Hematopoietic multipotent progenitor cell treated with erythropoietin and hydrocortisone succinate and interleukin-3 and kit ligand, for 6 days (in vitro differentiated cells): ENCODE measurements at regions not wholly inside any gene's neighbourhood (a gene's known extent, or its start where the extent isn't known, plus 50 kb on each side); places are given as distances from the start of the nearest gene placed in this dataset.
"Not testable (repeated sequence)": the region's sequence is repeated elsewhere in the genome, so short reads cannot be mapped to it uniquely, and the experiment has no call there.

Source experiments
- DNase-seq: peaks from one replicate; pipeline ENCODE4 v3.0.0-alpha.2; 2015

DNA sequence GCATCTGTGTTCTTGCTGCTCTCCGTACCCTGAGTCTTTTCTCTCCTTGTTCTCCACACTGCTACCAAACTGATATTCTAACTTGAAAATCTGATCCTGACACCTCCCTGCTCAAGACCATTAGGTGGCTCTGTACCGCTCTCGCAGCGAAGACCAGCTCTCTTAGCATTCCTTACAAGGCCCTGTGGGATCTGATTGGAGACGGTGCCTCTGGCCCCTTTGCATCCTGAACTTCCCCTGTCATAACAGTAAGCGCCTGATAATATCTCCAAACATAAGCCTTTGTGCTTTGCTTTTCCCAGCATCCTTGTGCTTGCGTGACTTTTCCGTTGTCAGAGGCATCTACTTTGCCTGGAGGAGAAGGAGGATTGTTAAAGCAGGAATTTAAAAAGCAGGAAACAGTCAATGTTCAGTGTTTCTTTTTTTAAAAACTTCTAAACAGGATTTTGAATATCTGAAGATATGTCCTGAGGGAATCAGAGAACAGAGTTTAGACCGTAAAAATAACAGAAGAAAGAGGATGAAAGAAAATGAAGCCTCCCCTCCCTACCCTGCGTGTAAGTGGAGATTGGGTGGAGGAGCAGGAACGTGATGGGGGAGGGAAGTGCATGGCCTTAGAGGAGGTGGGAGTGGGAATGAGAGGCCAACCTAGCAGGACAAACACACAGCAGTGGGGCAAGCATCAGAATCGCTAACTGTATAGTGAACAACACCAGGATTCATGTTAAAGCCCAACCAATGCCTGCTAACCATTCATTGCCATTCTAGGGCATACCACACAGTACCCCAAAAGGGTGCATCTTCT lies 89.2 kb upstream of the STMND1 start:
- no peak for DNase-seq

DNA sequence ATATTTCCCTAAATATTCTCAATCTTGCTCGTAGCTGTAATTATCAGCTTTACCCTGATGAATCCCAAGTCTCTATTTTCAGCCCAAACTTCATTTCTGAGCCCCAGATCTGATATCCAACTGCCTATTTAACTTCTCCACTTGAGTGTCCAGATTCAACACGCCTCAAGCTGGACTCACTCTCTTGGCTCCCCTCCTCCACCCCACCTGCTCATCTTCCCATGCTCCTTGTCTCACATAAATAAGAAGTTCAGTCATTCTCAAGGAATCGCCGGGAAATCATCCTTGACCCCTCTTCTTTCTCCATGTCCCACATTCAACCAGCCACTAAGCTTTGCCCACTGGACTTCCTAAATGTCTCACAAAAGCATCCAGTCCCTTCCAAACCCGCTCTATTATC lies 89.9 kb upstream of the STMND1 start:
- no peak for DNase-seq

GRCh38 chr6:17007749-17008148 lies 94.1 kb upstream of the STMND1 start:
- DNase-seq = no peak

GRCh38 chr6:17006543-17006942 lies 95.3 kb upstream of the STMND1 start:
- no peak for DNase-seq

- no peak for DNase-seq
Measured at GRCh38 chr6:17004269-17004668, 97.6 kb upstream of the STMND1 start.

DNA sequence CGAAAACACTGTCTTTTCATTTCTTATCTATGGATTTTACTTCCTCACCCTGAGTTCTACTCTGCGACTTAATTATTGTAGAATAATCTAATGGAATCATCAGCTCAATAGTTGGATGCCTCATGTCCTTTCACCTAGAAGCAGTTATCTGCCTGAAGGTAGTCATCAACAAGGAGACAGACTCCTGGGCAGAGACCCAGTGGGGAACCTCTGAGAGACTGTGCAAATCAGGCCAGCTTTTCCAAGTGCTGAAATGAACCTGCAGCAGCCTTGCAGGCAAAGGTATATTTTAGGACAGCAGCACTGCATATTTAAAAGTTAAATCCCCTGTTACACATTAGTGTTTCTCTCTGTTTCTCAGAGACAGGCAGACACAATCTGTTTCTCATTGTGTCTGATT lies 99.7 kb upstream of the STMND1 start:
- DNase-seq = no peak

DNA sequence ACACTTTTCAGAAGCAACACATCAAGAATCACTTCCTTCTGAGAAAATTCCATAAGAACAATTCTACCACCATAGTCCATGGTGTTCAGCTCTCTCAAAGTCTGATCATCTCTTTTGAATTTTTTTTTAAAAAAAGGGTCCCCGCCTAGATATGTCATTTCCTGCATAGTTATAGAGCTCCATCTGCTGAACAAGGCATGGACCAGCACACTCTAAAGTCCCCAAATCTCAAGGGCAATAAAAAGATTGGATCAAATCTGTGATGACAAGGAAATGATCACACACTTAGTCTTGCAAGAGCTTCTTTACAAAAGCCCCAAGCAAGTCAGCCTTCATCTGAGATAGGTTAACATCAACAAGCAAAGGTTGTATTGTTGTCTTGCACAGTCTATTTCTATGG lies 100.7 kb upstream of the STMND1 start:
- peak; percentile 5 for DNase-seq

- no peak for DNase-seq
Measured at GRCh38 chr6:16999491-17000436, 102.1 kb upstream of the STMND1 start.

GRCh38 chr6:16998461-16998860 lies 103.4 kb upstream of the STMND1 start:
- DNase-seq = no peak

DNA sequence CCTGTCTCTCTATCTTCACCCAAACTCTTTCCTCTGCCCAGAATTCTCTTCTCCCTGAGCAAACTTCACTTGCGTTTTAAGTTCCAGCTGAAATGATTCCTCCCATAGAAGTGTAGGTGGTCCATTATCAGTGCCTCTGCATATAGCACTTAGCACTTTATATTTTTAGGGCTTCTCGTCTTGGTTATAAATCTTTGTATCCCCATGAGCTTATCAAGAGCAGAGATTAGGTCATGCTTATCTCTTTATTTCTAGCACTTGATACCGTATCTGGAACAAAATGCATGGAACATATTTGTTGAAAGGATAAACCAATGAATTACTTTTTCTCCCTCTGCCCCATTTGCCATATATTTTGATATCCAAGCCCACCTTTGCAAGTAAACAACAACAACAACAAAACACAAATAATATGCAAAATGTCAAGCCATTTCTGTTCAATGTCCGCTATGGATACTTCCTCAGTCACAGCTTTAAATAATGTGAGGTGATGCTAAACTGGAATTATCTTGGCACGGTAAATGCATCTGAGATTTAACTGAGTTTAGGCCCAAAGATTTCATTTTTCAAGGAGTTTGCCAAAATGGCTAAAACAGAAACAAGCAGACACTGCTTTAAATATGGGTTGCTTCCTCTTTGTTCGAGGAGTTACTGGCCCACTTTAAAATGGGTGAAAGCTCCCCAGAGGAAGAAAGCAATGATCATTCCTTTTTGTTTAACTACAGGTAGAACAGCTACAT lies 106.2 kb upstream of the STMND1 start:
- DNase-seq = no peak

GRCh38 chr6:16993396-16993795 lies 108.5 kb upstream of the STMND1 start:
- no peak for DNase-seq

- no peak for DNase-seq
Measured at GRCh38 chr6:16991981-16992629, 109.7 kb upstream of the STMND1 start.

GRCh38 chr6:16989976-16990375 lies 111.9 kb upstream of the STMND1 start:
- DNase-seq = not testable (repeated sequence)

DNA sequence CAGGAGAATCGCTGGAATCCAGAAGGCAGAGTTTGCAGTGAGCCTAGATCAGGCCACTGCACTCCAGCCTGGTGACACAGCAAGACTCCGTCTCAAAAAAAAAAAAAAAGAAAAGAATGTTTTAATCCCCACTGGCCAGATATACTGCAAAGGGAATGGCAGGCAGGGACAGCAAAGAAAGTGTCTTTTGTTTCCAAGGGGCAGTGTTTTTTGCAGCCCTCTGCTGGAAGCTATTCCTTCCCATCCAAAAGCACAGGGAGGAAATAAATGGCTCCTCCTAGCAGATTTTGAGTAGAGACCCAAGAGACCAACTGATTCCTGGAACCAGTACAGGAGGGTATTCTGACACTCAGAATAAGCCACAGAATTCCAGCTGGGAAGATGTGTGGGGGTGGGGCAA lies 112.5 kb upstream of the STMND1 start:
- no peak for DNase-seq

DNA sequence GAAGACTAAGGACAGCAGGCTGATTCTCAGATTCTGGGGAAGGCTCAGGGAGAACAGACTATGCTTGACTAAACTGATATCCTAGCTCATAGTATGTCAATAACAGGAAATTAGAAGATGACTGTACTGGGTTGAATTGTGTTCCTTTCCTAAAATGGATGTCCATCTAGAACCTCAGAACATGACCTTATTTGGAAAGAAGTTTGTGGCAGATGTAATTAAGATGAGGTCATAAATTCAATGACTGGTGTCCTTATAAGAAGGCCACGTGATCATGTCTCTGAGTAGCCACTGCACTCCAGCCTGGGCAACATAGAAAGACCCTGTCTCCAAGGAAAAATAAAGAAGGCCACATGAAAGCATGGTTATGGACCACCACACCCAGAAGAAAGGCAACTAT lies 113.9 kb upstream of the STMND1 start:
- DNase-seq = no peak

GRCh38 chr6:16985513-16986284 lies 116.2 kb upstream of the STMND1 start:
- DNase-seq = no peak

DNA sequence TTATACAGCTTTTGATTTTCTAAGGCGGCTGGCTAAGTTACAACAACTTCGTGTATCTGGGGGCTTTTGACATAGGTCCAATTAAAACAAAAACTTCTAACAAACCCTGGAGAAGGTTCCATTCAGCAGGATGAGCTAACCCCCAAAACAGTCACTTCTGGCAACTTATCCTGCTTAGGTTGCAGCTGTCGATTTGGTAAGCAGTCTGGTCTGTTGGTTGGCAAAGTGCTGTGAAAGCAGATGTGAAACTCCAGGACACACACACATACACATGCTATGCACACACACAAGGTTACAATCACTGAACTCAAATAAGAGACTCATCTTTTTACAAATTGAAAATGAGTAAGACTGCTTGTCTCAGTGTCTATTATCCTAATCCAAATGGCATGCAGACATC lies 119.0 kb upstream of the STMND1 start:
- no peak for DNase-seq

DNA sequence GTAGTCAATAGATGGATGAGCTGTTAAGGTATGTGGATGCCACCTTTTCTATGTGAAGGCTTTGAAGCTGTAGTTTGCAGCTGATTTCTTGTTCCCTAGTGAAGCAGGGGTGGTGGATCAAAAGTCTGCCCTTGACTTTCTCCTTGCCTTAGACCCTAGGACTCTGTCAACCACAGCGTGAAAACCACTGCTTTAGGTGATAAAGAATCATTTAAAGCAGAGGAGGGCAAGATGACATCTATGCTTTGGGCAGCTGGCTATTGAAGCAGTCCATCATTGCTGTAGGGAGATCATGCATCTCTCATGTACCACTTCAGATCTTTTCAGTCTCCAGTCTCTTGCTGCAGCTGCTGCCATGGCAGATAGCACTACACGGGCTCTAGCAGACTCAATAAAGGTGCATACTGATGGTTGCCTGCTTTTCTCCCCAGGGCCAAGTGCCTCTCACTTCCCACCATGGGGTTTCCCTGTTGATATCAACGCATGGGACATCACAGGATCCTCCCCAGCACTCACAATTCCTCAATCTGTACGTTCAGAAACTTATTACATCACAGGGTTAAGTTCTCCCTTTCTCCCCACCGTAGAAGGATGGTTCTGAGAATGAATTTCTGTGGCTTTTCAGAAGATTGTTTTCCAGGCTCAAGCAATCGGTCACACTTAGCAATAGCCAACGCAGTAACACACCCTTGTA lies 122.0 kb upstream of the STMND1 start:
- DNase-seq = no peak

DNA sequence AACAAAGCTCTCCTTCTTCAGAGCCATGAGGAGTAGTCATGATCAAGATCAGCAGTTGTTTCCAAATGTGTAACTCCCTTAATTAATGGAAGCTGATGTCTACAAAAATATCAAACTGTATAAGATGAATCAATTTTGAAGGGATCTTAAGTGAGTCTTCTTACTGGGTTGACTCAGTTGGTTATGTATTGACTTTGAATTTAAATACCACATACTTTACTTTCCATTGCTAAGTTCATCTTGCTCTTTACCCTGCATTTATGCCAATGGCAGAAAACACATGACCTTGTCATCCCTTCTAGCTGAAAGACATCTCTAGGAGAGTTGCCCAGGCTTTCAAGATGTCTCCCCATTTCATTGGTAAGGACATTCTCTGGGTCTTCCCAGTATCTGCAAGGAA lies 123.2 kb upstream of the STMND1 start:
- DNase-seq = no peak

DNA sequence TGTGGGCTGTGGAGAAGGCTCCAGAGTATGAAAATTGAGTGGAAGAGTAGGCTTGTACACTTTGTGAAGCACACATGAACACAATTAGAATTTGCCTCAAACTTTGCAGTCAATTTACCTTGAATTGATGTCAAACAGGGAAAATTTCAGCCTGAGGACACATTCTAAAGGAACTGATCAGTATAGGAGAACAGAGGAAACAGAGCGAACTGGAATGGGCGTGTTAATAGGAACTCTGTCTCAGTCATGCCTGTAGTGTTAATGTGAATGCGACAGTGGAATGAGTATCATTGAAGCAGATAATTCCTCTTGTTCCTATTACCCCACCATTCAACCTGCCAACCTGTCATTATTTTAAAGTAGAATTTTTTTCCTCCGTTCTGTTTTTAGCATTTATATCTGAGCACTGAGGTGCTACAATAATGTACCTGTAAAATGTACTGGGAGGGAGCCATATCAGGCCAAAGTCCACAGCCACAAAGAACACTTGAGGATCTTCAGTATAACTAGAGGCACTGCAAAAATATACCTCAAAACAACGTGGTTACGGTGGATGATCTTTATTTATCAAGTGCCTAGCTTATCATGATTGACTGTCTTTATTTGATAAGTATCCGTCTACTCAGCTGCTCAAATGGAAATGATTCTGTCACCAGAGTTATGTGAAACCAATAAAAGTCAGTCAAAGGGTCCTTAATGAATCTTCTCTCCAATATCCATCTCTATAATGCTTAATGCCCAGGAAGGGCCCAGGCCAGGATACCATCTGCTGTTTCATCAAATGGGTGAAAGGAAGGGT lies 125.3 kb upstream of the STMND1 start:
- no peak for DNase-seq
